ENCODE measurements at regions not wholly inside any gene's neighbourhood (a gene's known extent, or its start where the extent isn't known, plus 50 kb on each side); places are given as distances from the start of the nearest gene placed in this dataset.

DNA sequence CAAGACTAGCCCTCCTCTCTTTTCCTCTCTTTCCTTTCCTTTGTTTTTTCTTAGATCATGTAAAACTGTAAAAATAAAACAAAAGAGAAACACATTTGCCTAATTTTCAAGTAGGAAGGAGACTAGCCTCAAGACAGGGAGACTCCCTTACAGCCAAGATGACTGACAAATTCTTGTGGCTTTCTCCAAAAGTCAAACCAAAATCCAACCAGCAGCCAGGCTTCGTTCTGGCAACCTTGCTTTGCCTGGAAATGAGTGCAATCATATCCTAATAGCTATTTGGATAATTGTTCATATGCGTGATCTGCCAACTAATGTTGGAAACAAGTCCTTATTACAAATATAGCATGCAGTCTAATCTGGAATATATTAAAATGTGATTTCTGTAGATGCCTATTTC, 868.9 kb upstream of the SOX9 start:
- TF ChIP-seq, protein P1, sequence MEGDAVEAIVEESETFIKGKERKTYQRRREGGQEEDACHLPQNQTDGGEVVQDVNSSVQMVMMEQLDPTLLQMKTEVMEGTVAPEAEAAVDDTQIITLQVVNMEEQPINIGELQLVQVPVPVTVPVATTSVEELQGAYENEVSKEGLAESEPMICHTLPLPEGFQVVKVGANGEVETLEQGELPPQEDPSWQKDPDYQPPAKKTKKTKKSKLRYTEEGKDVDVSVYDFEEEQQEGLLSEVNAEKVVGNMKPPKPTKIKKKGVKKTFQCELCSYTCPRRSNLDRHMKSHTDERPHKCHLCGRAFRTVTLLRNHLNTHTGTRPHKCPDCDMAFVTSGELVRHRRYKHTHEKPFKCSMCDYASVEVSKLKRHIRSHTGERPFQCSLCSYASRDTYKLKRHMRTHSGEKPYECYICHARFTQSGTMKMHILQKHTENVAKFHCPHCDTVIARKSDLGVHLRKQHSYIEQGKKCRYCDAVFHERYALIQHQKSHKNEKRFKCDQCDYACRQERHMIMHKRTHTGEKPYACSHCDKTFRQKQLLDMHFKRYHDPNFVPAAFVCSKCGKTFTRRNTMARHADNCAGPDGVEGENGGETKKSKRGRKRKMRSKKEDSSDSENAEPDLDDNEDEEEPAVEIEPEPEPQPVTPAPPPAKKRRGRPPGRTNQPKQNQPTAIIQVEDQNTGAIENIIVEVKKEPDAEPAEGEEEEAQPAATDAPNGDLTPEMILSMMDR (conservative IDR thresholded peaks at IDR 0.05; ENCODE audit: low read length): no peak
- no peak for TF ChIP-seq EZH2phosphoT487 (IDR thresholded peaks at IDR 0.05; ENCODE audit: borderline replicate concordance)

All from Loucy (cell line).